ENCODE measurements at regions not wholly inside any gene's neighbourhood (a gene's known extent, or its start where the extent isn't known, plus 50 kb on each side); places are given as distances from the start of the nearest gene placed in this dataset.

DNA sequence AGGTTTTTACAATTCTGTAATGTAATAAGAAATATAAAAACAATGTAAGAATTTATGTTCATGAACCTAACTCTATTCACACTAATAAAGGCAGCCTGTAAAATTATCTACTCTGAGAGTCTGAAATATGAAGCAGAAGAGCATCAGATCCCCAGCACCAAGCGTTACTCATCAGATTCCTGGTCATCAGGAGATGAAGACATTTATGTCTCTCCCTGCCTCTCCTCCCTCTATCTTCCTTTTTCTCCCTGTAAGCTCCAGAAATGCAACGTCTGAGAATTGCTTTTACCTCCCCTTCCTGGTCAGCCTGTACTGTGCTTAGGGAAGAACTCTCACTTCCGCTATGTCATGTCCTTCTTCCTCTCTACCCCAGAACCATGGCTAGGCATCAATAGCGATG lies 114.4 kb upstream of the SLIT3 start:
- no peak for ATAC-seq (ENCODE audit: low read depth)
- Mint-ChIP-seq H3K4me3 (no peak overlapping the region), H3K27me3 (peaks cover 26% of the 10 kb centered on the region), H3K27ac (no peak overlapping the region), H3K9me3 (ENCODE audit: insufficient read depth) (no peaks in the 10 kb centered on the region), H3K4me1 (peaks cover 8% of the 10 kb centered on the region)
- H3K9ac ChIP-seq (ENCODE audit: low read length) = no peak overlapping the region
- ChIA-PET POLR2A (no interaction called here), CTCF (no interaction called here)
- intact Hi-C loops (cut with micrococcal nuclease) = no loop called here
- H2AFZ ChIP-seq (ENCODE audit: insufficient read depth, low read depth, low read length, poor library complexity, severe bottlenecking) = no peak overlapping the region
- no peak for DNase-seq
- TF ChIP-seq, protein P1, sequence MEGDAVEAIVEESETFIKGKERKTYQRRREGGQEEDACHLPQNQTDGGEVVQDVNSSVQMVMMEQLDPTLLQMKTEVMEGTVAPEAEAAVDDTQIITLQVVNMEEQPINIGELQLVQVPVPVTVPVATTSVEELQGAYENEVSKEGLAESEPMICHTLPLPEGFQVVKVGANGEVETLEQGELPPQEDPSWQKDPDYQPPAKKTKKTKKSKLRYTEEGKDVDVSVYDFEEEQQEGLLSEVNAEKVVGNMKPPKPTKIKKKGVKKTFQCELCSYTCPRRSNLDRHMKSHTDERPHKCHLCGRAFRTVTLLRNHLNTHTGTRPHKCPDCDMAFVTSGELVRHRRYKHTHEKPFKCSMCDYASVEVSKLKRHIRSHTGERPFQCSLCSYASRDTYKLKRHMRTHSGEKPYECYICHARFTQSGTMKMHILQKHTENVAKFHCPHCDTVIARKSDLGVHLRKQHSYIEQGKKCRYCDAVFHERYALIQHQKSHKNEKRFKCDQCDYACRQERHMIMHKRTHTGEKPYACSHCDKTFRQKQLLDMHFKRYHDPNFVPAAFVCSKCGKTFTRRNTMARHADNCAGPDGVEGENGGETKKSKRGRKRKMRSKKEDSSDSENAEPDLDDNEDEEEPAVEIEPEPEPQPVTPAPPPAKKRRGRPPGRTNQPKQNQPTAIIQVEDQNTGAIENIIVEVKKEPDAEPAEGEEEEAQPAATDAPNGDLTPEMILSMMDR (IDR thresholded peaks at IDR 0.05) = no peak
- TF ChIP-seq EZH2 (IDR thresholded peaks at IDR 0.05; ENCODE audit: borderline replicate concordance, insufficient read depth, low read depth, low read length, poor library complexity, severe bottlenecking) = no peak
- H3K27me3 ChIP-seq (replicated peaks in 1 of 4; ENCODE audit: control extremely low read depth in 1 of 4, control insufficient read depth in 3 of 4, insufficient read depth in 4 of 4, low read length in 3 of 4) = no peaks in the 10 kb centered on the region
- 93% methylated on average over 1 of the region's 4 CpGs for WGBS (ENCODE audit: insufficient coverage)
- no peaks in the 10 kb centered on the region for H3K36me3 ChIP-seq (replicated peaks in 1 of 2; ENCODE audit: control extremely low read depth in 1 of 2, control insufficient read depth in 1 of 2, extremely low read depth in 1 of 2, insufficient read depth in 2 of 2, low read length in 1 of 2)
- H3K4me2 ChIP-seq (replicated peaks; ENCODE audit: low read depth, low read length, poor library complexity, severe bottlenecking) = no peak overlapping the region
- H3K9me3 ChIP-seq (ENCODE audit: control extremely low read depth in 1 of 3, control insufficient read depth in 2 of 3, insufficient read depth in 1 of 3, low read length in 2 of 3) = peaks cover 0 to 3% (median 0%) of the 10 kb centered on the region in 3 donors
- no peaks in the 10 kb centered on the region for H3K79me2 ChIP-seq (ENCODE audit: control insufficient read depth, insufficient read depth, low read length)
- H3K27ac ChIP-seq (ENCODE audit: low read length in 2 of 2) = no peak overlapping the region
- H3K4me3 ChIP-seq (ENCODE audit: control extremely low read depth in 1 of 5, extremely low read depth in 1 of 5, insufficient read depth in 1 of 5, low read depth in 2 of 5, low read length in 4 of 5) = no peak overlapping the region
- H3K4me1 ChIP-seq (ENCODE audit: control insufficient read depth in 2 of 2, insufficient read depth in 2 of 2, low read length in 2 of 2) = no peaks in the 10 kb centered on the region
- H4K20me1 ChIP-seq (ENCODE audit: control insufficient read depth, insufficient read depth, low read length, poor library complexity, severe bottlenecking) = no peaks in the 10 kb centered on the region

DNA sequence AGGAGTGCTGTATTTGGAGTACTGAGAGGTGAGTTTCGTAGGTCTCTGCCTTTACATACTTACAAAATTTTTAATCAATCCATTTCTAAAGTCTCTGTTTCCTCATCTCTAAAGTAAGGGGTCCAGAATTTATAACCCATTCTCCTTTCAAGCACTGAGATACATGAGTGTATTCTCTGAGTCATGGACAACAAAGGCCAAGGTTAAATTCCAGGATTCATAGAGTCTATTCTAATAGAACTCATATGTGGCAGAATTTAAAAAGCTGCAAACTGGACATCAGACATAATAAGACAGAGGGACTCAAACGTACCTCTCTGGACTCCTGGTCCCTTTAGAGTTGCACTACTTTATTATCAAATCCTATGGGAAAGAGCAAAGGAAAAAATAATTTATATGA lies 112.5 kb upstream of the SLIT3 start:
- no peaks in the 10 kb centered on the region for H3K27me3 ChIP-seq (replicated peaks in 1 of 4; ENCODE audit: control extremely low read depth in 1 of 4, control insufficient read depth in 3 of 4, insufficient read depth in 4 of 4, low read length in 3 of 4)
- no CpG with 5 or more reads among the region's 2 CpGs for WGBS (ENCODE audit: insufficient coverage)
- ATAC-seq (ENCODE audit: low read depth) (no peak), DNase-seq (no peak)
- no peak for TF ChIP-seq EZH2 (IDR thresholded peaks at IDR 0.05; ENCODE audit: borderline replicate concordance, insufficient read depth, low read depth, low read length, poor library complexity, severe bottlenecking)
- no peak overlapping the region for H3K4me3 ChIP-seq (ENCODE audit: control extremely low read depth in 1 of 5, extremely low read depth in 1 of 5, insufficient read depth in 1 of 5, low read depth in 2 of 5, low read length in 4 of 5)
- no peak overlapping the region for H2AFZ ChIP-seq (ENCODE audit: insufficient read depth, low read depth, low read length, poor library complexity, severe bottlenecking)
- H3K36me3 ChIP-seq (replicated peaks in 1 of 2; ENCODE audit: control extremely low read depth in 1 of 2, control insufficient read depth in 1 of 2, extremely low read depth in 1 of 2, insufficient read depth in 2 of 2, low read length in 1 of 2) = no peaks in the 10 kb centered on the region
- Mint-ChIP-seq H3K4me3 (no peak overlapping the region), H3K27me3 (peaks cover 24% of the 10 kb centered on the region), H3K9me3 (ENCODE audit: insufficient read depth) (no peaks in the 10 kb centered on the region), H3K27ac (no peak overlapping the region), H3K4me1 (peaks cover 8% of the 10 kb centered on the region)
- CTCF ChIA-PET = no interaction called here
- no peak overlapping the region for H3K4me2 ChIP-seq (replicated peaks; ENCODE audit: low read depth, low read length, poor library complexity, severe bottlenecking)
- H3K27ac ChIP-seq (ENCODE audit: low read length in 2 of 2) = no peak overlapping the region
- intact Hi-C loops (cut with micrococcal nuclease) = no loop called here
- POLR2A ChIA-PET = no interaction called here
- no peaks in the 10 kb centered on the region for H3K79me2 ChIP-seq (ENCODE audit: control insufficient read depth, insufficient read depth, low read length)
- H3K9me3 ChIP-seq (ENCODE audit: control extremely low read depth in 1 of 3, control insufficient read depth in 2 of 3, insufficient read depth in 1 of 3, low read length in 2 of 3) = no peaks in the 10 kb centered on the region
- H3K4me1 ChIP-seq (ENCODE audit: control insufficient read depth in 2 of 2, insufficient read depth in 2 of 2, low read length in 2 of 2) = no peaks in the 10 kb centered on the region
- no peaks in the 10 kb centered on the region for H4K20me1 ChIP-seq (ENCODE audit: control insufficient read depth, insufficient read depth, low read length, poor library complexity, severe bottlenecking)
- H3K9ac ChIP-seq (ENCODE audit: low read length) = no peak overlapping the region

Measured in B cell (primary cell).